Frontal cortex (tissue), 3 donors: ENCODE measurements at regions not wholly inside any gene's neighbourhood (a gene's known extent, or its start where the extent isn't known, plus 50 kb on each side); places are given as distances from the start of the nearest gene placed in this dataset.
A peak's percentile ranks its signal among the peaks of the same experiment; 100 is the strongest.
"Not testable (repeated sequence)": the region's sequence is repeated elsewhere in the genome, so short reads cannot be mapped to it uniquely, and the experiment has no call there.

Source experiments
- DNase-seq, 2 donors: peaks; one replicate each; pipeline ENCODE4 v3.0.0; 2012; ENCODE audit warnings: low spot score in 2 of 2
- FAIRE-seq: peaks from 2 replicates; lab custom pipeline; 2012; peaks lifted over from hg19 to GRCh38; lab: Jason Lieb, UNC
- donor health status: control.
- donor health status: control.
- donor health status: control.

DNA sequence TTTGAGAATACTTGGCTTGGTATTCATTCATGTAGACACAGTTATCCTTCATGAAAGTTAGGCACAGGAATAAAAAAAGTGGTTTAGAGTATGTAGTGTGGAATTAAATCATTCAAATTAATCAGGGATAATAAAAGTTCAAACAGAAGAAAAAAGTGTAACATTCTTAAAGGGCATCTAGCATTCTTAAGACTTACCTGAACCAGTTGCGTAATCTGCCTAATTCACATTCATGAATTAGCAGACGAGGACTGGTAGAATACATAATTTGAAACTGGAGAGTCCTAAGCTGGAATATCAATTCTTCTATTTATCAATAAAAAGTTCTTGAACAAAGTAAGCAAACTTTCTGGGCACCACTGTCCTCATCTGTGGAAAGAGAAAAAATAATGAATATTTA is 157.0 kb upstream of the DEPDC1 start:
- FAIRE-seq (no peak), DNase-seq (no peak)

DNA sequence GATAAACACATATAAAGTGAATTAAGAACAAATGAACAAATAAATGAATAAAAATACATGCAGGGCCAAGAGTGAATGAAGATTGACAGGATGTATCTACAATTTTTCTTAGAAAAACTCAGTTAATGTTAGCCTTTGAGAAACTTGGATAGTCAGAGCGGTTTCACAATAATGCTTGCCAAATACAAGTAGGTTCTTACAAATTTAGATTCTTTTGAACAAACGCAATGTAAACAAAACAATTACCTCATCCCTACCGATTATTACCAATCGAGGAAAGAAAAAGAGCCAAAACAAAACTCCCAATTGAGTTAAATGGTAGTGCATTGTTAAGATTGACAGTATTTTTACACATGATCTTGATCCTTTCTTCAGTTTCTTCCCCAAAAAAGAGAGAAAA is 176.9 kb upstream of the DEPDC1 start:
- no peak for FAIRE-seq

DNA sequence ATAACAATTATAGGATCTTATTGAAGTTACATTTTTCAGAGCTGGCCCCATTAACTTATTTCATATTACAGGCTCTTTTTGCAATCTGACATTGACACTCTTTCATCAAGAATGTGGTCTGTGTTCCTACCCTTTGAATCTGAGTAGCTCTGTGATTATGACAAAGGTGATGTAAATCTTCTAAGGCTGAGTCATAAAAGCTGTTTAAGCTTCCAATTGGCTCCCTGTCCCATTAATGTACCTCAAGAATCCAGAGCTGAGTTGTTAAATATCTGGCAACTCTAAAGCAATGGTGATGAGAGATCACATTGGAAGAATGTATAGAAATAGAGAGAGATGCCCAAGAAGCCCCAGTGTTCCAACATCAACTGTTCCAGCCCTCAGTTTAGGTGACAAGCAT is 178.5 kb upstream of the DEPDC1 start:
- no peak for DNase-seq
- FAIRE-seq = no peak

More for the DNA sequence above, 176.9 kb upstream of the DEPDC1 start:
- no peak for DNase-seq

DNA sequence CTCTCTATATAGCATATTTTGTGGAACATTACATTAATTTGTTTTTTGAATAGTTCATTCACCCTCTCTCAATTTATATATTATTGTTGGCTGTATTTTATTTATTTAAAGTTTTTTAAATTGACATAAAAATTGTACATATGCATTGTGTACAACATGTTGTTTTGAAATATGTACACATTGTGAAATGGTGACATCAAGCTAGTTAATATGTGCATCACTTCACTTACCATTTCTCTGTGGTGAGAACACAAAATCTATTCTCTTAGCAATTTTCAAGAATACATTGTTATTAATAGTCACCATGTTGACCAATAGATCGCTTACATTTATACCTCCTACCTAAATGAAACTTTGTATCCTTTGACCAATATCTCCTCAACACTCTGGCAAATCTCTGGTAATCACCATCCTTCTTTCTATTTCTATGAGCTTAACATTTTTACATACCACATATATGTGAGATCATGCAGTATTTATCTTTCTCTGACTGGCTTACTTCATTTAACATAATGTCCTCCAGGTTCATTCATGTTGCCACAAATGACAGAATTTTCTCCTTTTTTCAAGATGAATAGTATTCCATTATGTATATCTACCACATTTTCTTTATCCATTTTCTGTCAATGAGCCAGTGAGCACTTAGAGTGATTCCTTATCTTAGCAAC is 180.9 kb upstream of the DEPDC1 start:
- no peak for DNase-seq

DNA sequence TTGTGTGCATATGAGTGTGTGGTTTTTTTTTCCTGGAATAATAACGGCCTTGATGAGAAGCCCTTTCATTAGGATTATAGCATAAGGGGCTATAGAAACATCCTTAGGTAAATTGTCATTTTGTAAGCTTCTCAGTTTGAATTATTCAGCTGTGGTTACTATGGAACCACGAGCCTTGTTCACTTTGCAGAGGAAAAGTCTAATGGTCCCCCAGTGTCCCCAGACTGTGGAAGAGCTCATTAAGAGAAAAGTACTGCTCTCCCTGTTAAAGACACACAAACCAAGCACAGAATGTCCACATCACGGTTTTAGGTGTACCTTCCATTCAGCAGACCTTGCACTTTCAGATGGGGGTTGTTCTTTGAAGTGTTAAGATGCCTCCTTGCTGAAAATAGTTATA is 199.3 kb upstream of the DEPDC1 start:
- no peak for FAIRE-seq
- DNase-seq = no peak

More for the DNA sequence above, 180.9 kb upstream of the DEPDC1 start:
- no peak for FAIRE-seq

DNA sequence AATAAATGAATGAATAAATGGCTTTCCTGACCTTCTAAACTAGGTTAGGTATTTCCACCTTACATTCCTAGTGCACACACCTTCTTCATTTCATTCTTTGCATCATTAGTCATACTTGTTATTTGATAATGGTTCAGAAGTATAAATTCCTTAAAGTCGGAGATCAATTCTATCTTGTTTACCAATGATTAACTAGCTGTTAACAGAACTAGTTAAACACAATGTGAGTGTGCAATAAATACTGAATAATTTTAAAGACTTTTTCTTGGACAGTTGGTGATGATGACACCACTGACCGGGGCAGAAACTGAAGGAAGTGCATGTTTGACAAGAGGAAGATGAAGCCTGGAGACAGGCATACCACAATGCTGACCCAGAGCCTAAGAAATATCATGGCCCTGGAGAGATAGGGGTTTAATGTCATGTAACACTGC is 207.1 kb upstream of the DEPDC1 start:
- no peak for DNase-seq
- FAIRE-seq = no peak

DNA sequence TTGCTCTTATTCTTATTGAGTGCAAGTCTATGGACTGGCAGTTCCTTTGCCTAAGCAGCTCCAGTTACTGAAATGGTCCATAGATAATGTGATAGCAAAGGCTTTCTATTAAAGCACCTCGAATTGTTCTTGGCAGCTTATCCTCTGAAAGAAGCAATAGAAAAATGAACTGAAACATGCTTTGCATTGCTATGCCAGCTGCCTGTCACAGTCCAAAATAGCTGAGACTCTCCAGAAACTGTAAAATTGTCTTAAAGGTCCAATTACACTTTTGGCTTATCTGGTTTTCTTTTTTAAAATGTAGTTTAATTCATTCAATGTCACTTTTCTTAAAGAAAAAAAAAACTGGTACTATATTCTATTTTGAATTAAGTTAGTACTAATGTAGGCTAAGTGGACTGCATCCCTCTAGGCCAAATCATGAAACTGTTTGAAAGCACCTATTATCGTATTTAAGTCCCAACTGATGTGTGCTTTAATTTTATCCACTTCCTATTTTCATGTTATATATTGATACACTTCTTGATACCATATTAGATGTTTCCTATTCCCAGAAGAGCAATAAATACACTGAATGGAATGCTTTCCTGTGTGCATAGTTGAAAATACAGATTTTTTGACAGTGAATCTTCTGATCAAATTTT is 208.0 kb upstream of the DEPDC1 start:
- DNase-seq (no peak), FAIRE-seq (no peak)

DNA sequence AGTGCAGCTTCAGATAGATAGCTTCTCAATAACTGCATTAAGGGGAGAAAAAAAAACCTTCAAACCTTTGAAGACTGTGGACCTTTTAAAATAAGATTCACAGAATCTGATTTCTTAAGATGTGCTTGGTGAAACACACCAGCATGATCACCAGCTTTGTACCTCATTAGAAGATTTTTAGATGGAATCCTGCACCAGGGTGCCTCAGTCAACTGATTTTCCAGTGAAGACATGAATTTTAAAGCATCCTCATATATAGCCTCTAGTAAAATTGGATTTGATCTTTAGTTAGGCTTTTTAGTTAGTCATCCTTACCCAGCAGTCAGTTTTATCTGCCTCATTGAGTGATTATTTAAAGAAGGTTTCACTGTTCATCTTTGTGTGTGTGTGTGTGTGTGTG is 208.6 kb upstream of the DEPDC1 start:
- DNase-seq = no peak

DNA sequence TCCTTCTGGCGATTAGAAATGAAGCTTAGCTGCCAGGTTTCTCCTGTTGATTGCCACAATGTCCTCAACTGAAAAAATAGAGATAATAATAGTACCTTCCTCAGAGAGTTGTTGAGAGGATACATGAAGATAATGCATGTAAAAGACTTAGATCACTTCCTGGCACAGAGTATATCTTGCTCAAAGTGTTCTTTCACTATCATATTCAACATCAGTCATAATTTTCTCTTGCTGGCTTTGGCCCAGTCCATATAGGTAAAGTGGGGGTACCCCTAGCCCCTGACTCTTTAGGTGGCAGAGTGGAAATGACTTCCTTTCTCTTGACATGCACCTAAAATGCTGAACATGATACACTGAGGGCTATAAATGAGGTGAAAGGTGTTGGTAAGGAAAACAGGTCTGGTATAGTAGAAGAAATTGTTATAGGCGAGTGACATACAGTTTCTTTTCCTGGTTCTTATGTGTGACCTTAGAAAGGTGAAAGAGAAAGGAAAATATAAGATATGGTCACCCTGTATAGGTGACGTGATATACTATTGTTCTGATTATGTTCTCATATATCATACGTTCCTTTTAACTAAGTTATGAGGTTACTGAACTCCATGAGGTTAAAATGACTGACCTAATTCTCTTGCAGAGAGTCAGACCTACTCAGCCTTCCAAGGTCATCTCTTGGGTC is 209.9 kb upstream of the DEPDC1 start:
- no peak for FAIRE-seq
- no peak for DNase-seq

More for the DNA sequence above, 208.6 kb upstream of the DEPDC1 start:
- no peak for FAIRE-seq

DNA sequence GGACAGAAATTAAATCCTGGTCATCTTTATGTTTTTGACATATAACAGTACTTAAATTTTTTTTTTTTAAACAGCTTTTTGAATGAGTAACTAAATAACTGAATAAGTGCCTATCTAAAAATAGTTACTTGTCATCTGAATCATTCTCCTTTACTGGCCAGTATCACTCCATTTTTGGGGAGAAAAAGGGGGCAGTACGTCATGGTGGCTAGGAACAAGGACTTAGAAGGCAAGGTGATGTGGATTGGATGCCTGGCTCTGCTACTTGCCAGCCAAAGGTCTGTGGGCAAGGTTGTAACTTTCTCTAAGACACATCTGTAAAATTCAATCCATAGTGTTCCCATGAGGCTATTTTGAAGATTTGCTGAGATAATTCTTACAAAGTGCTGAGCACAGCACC is 220.4 kb upstream of the DEPDC1 start:
- FAIRE-seq (no peak), DNase-seq (no peak)

DNA sequence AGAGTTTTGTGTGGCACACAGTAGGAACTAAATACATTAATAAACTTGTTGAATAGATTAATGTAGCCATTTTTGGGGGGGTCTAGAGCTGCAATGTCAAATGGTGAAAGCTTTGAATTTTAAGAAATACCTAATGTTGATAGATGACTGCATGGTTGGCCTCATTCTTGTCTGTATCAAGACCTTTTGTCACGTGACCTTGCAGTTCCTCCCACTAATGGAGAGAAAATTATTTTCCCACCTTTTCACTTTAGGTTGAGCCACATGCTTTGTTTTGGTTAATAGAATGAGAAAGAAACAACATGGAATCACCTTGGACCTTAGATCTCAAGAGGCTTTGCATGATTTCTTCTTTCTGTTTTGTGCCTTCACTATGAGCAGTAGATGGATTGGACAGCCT is 223.6 kb upstream of the DEPDC1 start:
- DNase-seq (no peak), FAIRE-seq (no peak)

DNA sequence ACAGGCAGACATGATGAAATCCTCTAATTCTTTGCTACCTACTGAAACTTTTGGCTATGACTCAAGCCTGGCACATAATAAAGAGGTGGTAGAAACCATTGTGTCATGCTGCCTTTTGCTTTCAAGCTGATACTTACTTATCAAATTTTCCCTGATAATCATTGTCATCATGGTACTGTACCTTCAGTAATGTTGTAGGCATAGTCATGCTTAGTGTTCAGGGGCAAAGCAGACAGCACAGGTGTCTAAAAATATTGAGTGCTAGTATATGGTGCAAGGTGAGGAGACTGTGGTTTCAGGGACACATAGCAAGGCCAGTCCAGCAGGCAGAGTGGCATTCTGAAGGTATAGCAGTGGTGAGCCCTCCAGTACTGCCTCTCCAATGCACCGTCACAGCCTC is 226.9 kb upstream of the DEPDC1 start:
- no peak for FAIRE-seq

DNA sequence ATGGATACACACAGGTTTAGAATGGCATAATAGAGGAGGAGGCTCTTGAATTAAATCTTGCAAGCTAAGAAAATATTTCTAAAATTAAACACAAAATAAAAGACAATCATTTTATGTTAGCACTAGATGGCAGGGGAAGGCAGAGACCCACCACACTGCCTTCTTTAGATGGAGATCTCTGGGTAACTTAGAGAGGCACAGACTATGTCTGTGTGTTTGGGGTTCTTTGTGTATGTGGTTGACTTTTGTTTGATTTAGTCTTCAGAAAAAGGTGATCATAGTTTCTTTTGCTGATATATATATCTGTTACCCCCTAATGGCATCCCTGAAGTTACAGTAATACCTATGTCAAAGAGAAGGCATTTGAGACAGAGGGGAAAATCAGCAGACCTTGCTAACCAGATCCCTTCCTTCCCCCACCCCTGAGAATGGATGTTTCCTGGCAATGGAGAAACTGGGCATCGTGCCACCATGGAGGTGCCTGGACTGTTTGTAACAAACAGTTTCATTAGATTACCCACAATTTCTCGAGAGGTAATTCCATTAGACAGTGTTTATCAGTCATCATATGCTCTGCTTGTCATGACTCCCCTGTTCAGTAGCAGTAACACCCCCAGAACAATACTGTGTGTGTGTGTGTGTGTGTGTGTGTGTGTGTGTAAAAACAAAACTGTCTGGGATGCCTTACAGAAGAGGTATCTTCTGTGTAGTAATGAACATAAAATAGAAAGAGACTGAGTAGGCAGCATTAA is 228.3 kb upstream of the DEPDC1 start:
- no peak for DNase-seq
- no peak for FAIRE-seq

More for the DNA sequence above, 226.9 kb upstream of the DEPDC1 start:
- no peak for DNase-seq

DNA sequence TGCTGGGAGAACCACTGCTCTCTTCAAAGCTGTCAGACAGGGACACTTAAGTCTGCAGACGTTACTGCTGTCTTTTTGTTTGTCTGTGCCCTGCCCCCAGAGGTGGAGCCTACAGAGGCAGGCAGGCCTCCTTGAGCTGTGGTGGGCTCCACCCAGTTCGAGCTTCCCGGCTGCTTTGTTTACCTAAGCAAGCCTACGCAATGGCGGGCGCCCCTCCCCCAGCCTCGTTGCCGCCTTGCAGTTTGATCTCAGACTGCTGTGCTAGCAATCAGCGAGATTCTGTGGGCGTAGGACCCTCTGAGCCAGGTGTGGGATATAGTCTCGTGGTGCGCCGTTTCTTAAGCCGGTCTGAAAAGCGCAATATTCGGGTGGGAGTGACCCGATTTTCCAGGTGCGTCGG is 242.6 kb upstream of the DEPDC1 start:
- not testable (repeated sequence) for FAIRE-seq, DNase-seq

DNA sequence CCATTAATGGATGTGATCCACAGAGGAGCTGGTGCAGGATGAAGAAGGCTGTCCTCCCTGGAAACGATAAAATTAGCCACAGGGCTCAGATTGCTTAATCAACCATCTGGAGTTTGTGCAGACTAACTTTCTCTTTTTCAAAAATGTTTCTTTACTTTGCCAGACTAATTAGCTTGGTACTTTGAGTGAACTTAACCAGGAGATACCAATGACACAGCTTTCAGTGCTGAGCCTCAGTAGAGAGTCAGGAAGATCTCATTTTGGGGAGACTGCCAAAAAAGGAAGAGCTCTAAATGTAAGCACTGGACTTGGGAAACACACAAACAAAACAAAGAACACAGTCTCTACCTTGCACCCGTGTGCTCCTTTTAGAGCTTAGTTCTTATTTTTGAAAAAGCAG is 248.1 kb upstream of the DEPDC1 start:
- DNase-seq (peak in 1 of 2 donors; percentile 6), FAIRE-seq (no peak)

DNA sequence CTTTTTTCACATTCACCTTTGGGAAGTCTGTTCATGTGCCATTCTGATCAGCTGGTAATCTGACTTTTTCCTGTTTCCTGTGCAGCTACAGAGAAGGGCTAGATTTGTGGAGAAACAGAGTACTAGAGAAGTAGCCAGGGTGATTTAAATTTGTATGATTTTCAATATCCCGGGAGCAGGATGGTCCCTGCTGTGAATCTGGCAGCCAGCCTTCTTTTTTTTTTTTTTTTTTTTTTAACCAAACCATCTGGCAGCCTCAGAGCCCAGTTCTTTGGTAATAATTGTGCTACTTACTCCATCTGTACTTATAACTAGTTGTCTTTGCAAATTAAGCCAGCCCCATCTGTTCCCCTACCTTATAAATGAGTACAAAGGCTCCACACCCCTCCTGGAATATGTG is 248.6 kb upstream of the DEPDC1 start:
- DNase-seq (no peak), FAIRE-seq (no peak)

DNA sequence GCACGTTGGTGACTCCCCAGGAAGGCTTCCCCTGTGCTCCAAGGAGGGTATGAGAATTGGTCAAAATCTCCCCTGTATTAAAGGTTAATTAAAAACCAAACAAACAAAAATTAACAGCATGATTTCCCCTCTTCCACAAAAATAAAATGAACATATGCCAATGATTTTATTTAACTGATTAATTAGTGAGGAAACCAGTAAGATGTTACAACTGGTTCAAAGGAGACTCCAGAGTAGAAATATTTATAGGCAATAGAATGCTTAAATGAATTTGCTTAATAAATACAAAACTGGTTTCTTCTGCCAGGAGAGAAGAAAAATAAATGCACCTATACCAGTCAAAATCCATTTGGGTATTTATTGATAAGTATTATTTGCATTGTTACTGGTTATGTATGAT is 249.5 kb upstream of the DEPDC1 start:
- FAIRE-seq = no peak
- no peak for DNase-seq

DNA sequence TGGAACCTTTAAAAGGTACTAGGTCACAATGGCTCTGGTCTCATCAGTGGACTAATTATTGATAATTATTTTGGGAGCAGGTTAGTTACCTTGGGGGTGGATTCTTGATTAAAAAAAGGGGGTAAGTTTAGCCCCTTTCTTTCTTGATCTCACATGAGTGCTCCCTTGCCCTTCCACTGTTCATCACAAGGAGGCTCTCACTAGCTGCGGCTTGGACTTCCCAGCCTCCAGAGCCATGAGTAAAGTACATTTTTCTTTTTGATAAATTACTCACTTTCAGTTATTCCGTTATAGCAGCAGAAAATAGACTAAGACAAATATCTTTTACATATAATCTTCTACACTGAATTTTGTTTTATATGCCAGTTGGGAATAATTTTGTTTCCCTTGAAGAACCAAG is 254.8 kb upstream of the DEPDC1 start:
- FAIRE-seq = no peak
- DNase-seq = no peak

DNA sequence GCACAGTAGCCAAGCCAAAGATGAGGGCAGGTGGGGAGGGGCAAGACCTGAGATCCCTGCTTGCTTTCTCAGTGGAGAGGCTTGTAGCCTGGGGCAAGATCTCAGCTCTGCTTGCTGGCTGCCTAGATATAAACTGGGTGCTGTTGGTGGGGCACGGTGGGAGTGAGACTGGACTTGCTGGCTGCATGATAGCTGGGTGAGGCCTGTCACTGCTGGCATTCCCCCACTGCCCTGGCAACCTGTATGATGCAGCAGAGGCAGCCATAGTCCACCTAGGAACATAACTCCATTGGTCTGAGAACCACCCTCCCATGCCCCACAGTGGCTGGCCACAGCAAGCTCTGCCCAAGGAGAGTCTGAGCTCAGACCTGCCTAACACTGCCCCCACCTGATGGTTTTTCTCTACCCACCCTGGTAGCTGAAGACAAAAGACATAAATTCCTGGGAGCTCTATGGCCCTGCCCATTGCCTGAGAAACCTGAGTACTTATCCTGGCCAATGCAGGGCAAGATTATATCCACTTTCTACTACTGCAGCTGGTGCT is 261.9 kb upstream of the DEPDC1 start:
- DNase-seq = no peak

DNA sequence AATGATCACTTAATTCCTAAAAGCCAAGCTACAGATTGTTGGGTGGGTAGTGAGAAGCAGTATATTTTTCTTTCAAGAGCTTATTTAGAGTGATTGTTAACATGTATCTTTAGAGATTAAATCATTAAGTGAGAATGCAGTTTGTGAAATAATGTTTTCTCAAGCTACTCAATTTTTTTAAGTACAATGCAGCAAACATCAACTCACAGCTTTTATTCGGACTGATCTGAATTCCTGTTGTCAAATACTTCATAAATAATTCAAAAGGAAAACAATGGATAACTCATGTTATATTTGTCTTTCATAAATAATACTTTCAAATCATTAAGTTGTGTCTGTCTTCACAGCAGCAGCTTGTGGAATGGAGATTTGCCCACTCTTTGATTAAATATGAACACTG is 271.1 kb upstream of the DEPDC1 start:
- DNase-seq (no peak), FAIRE-seq (no peak)

More for the DNA sequence above, 261.9 kb upstream of the DEPDC1 start:
- no peak for FAIRE-seq
